ENCODE measurements at regions not wholly inside any gene's neighbourhood (a gene's known extent, or its start where the extent isn't known, plus 50 kb on each side); places are given as distances from the start of the nearest gene placed in this dataset.

GRCh38 chr12:4009979-4010704, 136.9 kb upstream of the PARP11 start:
- TF ChIP-seq, protein P1, sequence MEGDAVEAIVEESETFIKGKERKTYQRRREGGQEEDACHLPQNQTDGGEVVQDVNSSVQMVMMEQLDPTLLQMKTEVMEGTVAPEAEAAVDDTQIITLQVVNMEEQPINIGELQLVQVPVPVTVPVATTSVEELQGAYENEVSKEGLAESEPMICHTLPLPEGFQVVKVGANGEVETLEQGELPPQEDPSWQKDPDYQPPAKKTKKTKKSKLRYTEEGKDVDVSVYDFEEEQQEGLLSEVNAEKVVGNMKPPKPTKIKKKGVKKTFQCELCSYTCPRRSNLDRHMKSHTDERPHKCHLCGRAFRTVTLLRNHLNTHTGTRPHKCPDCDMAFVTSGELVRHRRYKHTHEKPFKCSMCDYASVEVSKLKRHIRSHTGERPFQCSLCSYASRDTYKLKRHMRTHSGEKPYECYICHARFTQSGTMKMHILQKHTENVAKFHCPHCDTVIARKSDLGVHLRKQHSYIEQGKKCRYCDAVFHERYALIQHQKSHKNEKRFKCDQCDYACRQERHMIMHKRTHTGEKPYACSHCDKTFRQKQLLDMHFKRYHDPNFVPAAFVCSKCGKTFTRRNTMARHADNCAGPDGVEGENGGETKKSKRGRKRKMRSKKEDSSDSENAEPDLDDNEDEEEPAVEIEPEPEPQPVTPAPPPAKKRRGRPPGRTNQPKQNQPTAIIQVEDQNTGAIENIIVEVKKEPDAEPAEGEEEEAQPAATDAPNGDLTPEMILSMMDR (IDR thresholded peaks at IDR 0.05; ENCODE audit: extremely low read depth in 1 of 2, insufficient read depth in 1 of 2, low read depth in 1 of 2, low read length in 2 of 2) = no peak
- no peak for TF ChIP-seq GATA2 (IDR thresholded peaks at IDR 0.05; ENCODE audit: insufficient read depth, insufficient read length, low read depth, low read length)
- no peak for TF ChIP-seq POLR2A (IDR thresholded peaks at IDR 0.05; ENCODE audit: low read depth, low read length)
- no peak for TF ChIP-seq MYC (IDR thresholded peaks at IDR 0.05; ENCODE audit: low read depth, low read length)
- no peak for TF ChIP-seq EZH2 (IDR thresholded peaks at IDR 0.05; ENCODE audit: borderline replicate concordance, low read depth, low read length, severe bottlenecking)

Measured in endothelial cell of umbilical vein (primary cell).